H1 (cell line): ENCODE measurements at regions not wholly inside any gene's neighbourhood (a gene's known extent, or its start where the extent isn't known, plus 50 kb on each side); places are given as distances from the start of the nearest gene placed in this dataset.

ENCODE experiments used
- EGR1 ChIP-seq: IDR thresholded peaks from 2 replicates; pipeline ENCODE4 v1.6.1; 2011; ENCODE audit warnings: low read depth, low read length, borderline replicate concordance
- EZH2 ChIP-seq: fragments of 200-600 bp; sonication (generic); IDR thresholded peaks from 2 replicates; pipeline ENCODE4 v1.7.1; 2012; ENCODE audit warnings: low read depth, mild to moderate bottlenecking, moderate library complexity, low read length, inconsistent platforms; ENCODE audit not compliant: severe bottlenecking
- JUN ChIP-seq: IDR thresholded peaks from 2 replicates; pipeline ENCODE4 v1.6.1; 2011; ENCODE audit warnings: low read depth, mild to moderate bottlenecking, improper control_type of control experiment, low read length
- POLR2AphosphoS5 ChIP-seq: IDR thresholded peaks from 2 replicates; pipeline ENCODE4 v1.6.1; 2011; ENCODE audit warnings: low read depth, low read length
- RAD21 ChIP-seq, 2 experiments: IDR thresholded peaks in 1 of 2; conservative IDR thresholded peaks in 1 of 2; 2 replicates each; pipeline ENCODE4 v1.6.1; 2011; ENCODE audit warnings: low read depth in 2 of 2, low read length in 2 of 2, improper control_type of control experiment in 1 of 2, inconsistent platforms in 1 of 2, mild to moderate bottlenecking in 1 of 2, moderate library complexity in 1 of 2
- TF ChIP-seq, protein P1 (sequence below), 3 experiments: IDR thresholded peaks; 1 replicate in 2 of 3; 2 replicates in 1 of 3; pipeline versions ENCODE4 v1.5.1 to v1.6.1; 2011; ENCODE audit warnings: low read length in 3 of 3, mild to moderate bottlenecking in 3 of 3, inconsistent platforms in 2 of 3, low read depth in 1 of 3, moderate library complexity in 1 of 3; ENCODE audit not compliant: insufficient read depth in 1 of 3; ENCODE audit errors: control extremely low read depth in 1 of 3

DNA sequence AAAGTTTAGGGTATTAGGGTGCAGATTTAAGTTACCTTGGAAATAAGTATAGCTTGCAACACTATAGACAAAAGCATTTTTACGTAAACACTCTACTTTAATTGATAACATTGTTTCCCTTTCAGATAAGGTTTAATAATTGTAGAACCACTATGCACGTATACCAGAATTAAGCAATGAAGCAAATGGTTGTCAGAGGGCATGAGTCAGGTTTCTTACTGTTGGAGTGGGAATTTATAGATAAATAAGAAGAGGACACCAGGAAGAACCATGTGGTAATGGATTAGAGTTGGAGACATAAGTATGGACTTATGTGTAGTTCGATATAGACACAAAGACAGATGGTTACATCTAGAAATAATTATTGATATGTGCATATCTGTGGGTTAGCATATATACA is 355.6 kb downstream of the ETV1 start:
- no peak for TF ChIP-seq EGR1
- TF ChIP-seq RAD21 (IDR thresholded peaks at IDR 0.05 in 1 of 2, conservative IDR thresholded peaks at IDR 0.05 in 1 of 2; ENCODE audit: low read depth in 2 of 2, low read length in 2 of 2): no peak
- no peak for TF ChIP-seq POLR2AphosphoS5
- TF ChIP-seq, protein P1, sequence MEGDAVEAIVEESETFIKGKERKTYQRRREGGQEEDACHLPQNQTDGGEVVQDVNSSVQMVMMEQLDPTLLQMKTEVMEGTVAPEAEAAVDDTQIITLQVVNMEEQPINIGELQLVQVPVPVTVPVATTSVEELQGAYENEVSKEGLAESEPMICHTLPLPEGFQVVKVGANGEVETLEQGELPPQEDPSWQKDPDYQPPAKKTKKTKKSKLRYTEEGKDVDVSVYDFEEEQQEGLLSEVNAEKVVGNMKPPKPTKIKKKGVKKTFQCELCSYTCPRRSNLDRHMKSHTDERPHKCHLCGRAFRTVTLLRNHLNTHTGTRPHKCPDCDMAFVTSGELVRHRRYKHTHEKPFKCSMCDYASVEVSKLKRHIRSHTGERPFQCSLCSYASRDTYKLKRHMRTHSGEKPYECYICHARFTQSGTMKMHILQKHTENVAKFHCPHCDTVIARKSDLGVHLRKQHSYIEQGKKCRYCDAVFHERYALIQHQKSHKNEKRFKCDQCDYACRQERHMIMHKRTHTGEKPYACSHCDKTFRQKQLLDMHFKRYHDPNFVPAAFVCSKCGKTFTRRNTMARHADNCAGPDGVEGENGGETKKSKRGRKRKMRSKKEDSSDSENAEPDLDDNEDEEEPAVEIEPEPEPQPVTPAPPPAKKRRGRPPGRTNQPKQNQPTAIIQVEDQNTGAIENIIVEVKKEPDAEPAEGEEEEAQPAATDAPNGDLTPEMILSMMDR (IDR thresholded peaks at IDR 0.05; ENCODE audit: control extremely low read depth in 1 of 3, insufficient read depth in 1 of 3, low read depth in 1 of 3, low read length in 3 of 3): no peak
- no peak for TF ChIP-seq JUN
- no peak for TF ChIP-seq EZH2
